ENCODE measurements at regions not wholly inside any gene's neighbourhood (a gene's known extent, or its start where the extent isn't known, plus 50 kb on each side); places are given as distances from the start of the nearest gene placed in this dataset.

GRCh38 chr13:59445812-59446211, 717.9 kb downstream of the DIAPH3 start:
- FAIRE-seq (no peak), DNase-seq (ENCODE audit: low read depth) (no peak)
- H3K9ac ChIP-seq (ENCODE audit: low read length): no peak overlapping the region
- no peaks in the 10 kb centered on the region for H3K36me3 ChIP-seq (ENCODE audit: insufficient read depth, low read length)
- no peaks in the 10 kb centered on the region for H3K27me3 Mint-ChIP-seq (ENCODE audit: low read depth, unreplicated experiment)
- peaks cover 16% of the 10 kb centered on the region for H3K4me1 ChIP-seq (ENCODE audit: insufficient read depth, low read length)
- no peaks in the 10 kb centered on the region for H3K79me2 ChIP-seq (ENCODE audit: insufficient read depth, low read length)
- no peaks in the 10 kb centered on the region for H3K9me3 Mint-ChIP-seq (ENCODE audit: unreplicated experiment)
- H3K4me2 ChIP-seq (ENCODE audit: low read length): no peak overlapping the region
- H2AFZ ChIP-seq (ENCODE audit: low read depth, low read length): no peak overlapping the region
- no peaks in the 10 kb centered on the region for H3K9me3 ChIP-seq (ENCODE audit: insufficient read depth, low read depth, low read length)
- H3K36me3 Mint-ChIP-seq (ENCODE audit: low read depth, unreplicated experiment): no peaks in the 10 kb centered on the region
- H4K20me1 ChIP-seq (ENCODE audit: insufficient read depth, low read length): no peaks in the 10 kb centered on the region
- no peaks in the 10 kb centered on the region for H3K27me3 ChIP-seq (ENCODE audit: insufficient read depth, low read length)
- H3K4me3 ChIP-seq (ENCODE audit: insufficient read depth, low read depth, low read length): no peak overlapping the region
- no peak overlapping the region for H3K4me3 Mint-ChIP-seq (ENCODE audit: unreplicated experiment)
- TF ChIP-seq, protein P1, sequence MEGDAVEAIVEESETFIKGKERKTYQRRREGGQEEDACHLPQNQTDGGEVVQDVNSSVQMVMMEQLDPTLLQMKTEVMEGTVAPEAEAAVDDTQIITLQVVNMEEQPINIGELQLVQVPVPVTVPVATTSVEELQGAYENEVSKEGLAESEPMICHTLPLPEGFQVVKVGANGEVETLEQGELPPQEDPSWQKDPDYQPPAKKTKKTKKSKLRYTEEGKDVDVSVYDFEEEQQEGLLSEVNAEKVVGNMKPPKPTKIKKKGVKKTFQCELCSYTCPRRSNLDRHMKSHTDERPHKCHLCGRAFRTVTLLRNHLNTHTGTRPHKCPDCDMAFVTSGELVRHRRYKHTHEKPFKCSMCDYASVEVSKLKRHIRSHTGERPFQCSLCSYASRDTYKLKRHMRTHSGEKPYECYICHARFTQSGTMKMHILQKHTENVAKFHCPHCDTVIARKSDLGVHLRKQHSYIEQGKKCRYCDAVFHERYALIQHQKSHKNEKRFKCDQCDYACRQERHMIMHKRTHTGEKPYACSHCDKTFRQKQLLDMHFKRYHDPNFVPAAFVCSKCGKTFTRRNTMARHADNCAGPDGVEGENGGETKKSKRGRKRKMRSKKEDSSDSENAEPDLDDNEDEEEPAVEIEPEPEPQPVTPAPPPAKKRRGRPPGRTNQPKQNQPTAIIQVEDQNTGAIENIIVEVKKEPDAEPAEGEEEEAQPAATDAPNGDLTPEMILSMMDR (IDR thresholded peaks at IDR 0.05; ENCODE audit: insufficient read depth, low read depth, low read length): no peak
- TF ChIP-seq EZH2 (IDR thresholded peaks at IDR 0.05; ENCODE audit: insufficient read depth, low read length): no peak
- H3K4me1 Mint-ChIP-seq (ENCODE audit: low read depth, unreplicated experiment): peaks cover 25% of the 10 kb centered on the region
- no peak overlapping the region for H3K27ac ChIP-seq (ENCODE audit: low read depth, low read length)
- H3K27ac Mint-ChIP-seq (ENCODE audit: unreplicated experiment): no peak overlapping the region

DNA sequence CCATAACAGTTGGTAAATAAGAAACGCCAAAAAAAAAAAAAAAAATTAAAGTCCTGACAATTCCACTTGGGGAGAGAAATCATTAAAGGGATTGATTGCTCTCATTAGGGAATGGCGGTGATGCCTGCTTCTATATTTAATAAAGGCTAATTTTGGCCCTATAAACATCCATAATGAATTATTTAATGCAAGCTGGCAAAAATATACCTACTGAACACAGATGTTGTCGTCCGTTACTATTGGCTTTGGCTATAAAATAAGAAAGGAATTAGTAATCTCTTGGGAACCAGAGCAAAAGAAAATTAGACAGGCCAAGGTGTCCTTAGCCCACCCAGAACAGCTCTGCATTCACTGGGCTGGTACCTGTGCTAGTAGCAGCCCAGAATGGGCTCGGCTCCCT, 717.3 kb downstream of the DIAPH3 start:
- no peak for DNase-seq (ENCODE audit: low read depth)
- no peaks in the 10 kb centered on the region for H3K36me3 ChIP-seq (ENCODE audit: insufficient read depth, low read length)
- Mint-ChIP-seq H3K36me3 (ENCODE audit: low read depth, unreplicated experiment) (no peaks in the 10 kb centered on the region), H3K9me3 (ENCODE audit: unreplicated experiment) (no peaks in the 10 kb centered on the region), H3K27ac (ENCODE audit: unreplicated experiment) (peak overlapping the region; percentile 55), H3K27me3 (ENCODE audit: low read depth, unreplicated experiment) (no peaks in the 10 kb centered on the region), H3K4me3 (ENCODE audit: unreplicated experiment) (no peak overlapping the region), H3K4me1 (ENCODE audit: low read depth, unreplicated experiment) (peaks cover 29% of the 10 kb centered on the region)
- TF ChIP-seq, protein P1 (IDR thresholded peaks at IDR 0.05; ENCODE audit: insufficient read depth, low read depth, low read length): no peak
- no peak for TF ChIP-seq EZH2 (IDR thresholded peaks at IDR 0.05; ENCODE audit: insufficient read depth, low read length)
- no peak overlapping the region for H3K4me3 ChIP-seq (ENCODE audit: insufficient read depth, low read depth, low read length)
- no peak for FAIRE-seq
- H4K20me1 ChIP-seq (ENCODE audit: insufficient read depth, low read length): no peaks in the 10 kb centered on the region
- H3K4me2 ChIP-seq (ENCODE audit: low read length): no peak overlapping the region
- H3K79me2 ChIP-seq (ENCODE audit: insufficient read depth, low read length): no peaks in the 10 kb centered on the region
- H3K27ac ChIP-seq (ENCODE audit: low read depth, low read length): no peak overlapping the region
- H3K9me3 ChIP-seq (ENCODE audit: insufficient read depth, low read depth, low read length): no peaks in the 10 kb centered on the region
- no peak overlapping the region for H2AFZ ChIP-seq (ENCODE audit: low read depth, low read length)
- no peak overlapping the region for H3K9ac ChIP-seq (ENCODE audit: low read length)
- H3K4me1 ChIP-seq (ENCODE audit: insufficient read depth, low read length): peaks cover 16% of the 10 kb centered on the region
- no peaks in the 10 kb centered on the region for H3K27me3 ChIP-seq (ENCODE audit: insufficient read depth, low read length)

GRCh38 chr13:59447031-59447430, 716.7 kb downstream of the DIAPH3 start:
- Histone ChIP-seq H3K27me3 (ENCODE audit: insufficient read depth, low read length) (no peaks in the 10 kb centered on the region), H3K4me1 (ENCODE audit: insufficient read depth, low read length) (peaks cover 16% of the 10 kb centered on the region), H2AFZ (ENCODE audit: low read depth, low read length) (no peak overlapping the region), H3K9ac (ENCODE audit: low read length) (peak overlapping the region; percentile 2), H3K4me3 (ENCODE audit: insufficient read depth, low read depth, low read length) (no peak overlapping the region), H3K4me2 (ENCODE audit: low read length) (no peak overlapping the region), H4K20me1 (ENCODE audit: insufficient read depth, low read length) (no peaks in the 10 kb centered on the region), H3K36me3 (ENCODE audit: insufficient read depth, low read length) (no peaks in the 10 kb centered on the region), H3K79me2 (ENCODE audit: insufficient read depth, low read length) (no peaks in the 10 kb centered on the region), H3K27ac (ENCODE audit: low read depth, low read length) (peak overlapping the region; percentile 81), H3K9me3 (ENCODE audit: insufficient read depth, low read depth, low read length) (no peaks in the 10 kb centered on the region)
- Mint-ChIP-seq H3K4me3 (ENCODE audit: unreplicated experiment) (no peak overlapping the region), H3K9me3 (ENCODE audit: unreplicated experiment) (no peaks in the 10 kb centered on the region), H3K36me3 (ENCODE audit: low read depth, unreplicated experiment) (no peaks in the 10 kb centered on the region), H3K4me1 (ENCODE audit: low read depth, unreplicated experiment) (peaks cover 31% of the 10 kb centered on the region), H3K27me3 (ENCODE audit: low read depth, unreplicated experiment) (no peaks in the 10 kb centered on the region), H3K27ac (ENCODE audit: unreplicated experiment) (peak overlapping the region; percentile 92)
- no peak for DNase-seq (ENCODE audit: low read depth)
- TF ChIP-seq EZH2 (IDR thresholded peaks at IDR 0.05; ENCODE audit: insufficient read depth, low read length): no peak
- TF ChIP-seq, protein P1 (IDR thresholded peaks at IDR 0.05; ENCODE audit: insufficient read depth, low read depth, low read length): no peak
- FAIRE-seq: no peak
